ENCODE measurements at regions not wholly inside any gene's neighbourhood (a gene's known extent, or its start where the extent isn't known, plus 50 kb on each side); places are given as distances from the start of the nearest gene placed in this dataset.

DNA sequence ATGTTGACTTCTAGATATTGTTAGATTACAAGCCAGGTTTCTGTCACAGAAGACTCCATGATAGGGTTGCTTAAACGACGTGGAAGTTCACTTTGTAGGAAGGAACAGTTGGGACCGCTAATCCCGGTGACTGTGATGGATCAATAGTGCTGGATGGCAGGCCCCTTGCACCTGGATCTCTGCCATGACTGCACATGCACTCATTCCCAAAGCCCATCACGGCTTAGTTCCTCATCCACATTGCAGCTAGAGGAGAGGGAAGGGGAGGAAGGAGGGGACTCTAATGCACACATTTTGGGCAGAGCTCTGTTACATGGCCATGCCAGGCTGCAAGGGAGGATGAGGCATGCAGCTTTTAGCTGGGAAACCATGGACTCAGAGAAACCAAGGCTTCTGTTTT lies 773.7 kb upstream of the RAB6C start (continued):
- TF ChIP-seq CBX5 (CRISPR knock-in tag; IDR thresholded peaks at IDR 0.05; ENCODE audit: borderline replicate concordance): no peak
- TF ChIP-seq, protein P1, sequence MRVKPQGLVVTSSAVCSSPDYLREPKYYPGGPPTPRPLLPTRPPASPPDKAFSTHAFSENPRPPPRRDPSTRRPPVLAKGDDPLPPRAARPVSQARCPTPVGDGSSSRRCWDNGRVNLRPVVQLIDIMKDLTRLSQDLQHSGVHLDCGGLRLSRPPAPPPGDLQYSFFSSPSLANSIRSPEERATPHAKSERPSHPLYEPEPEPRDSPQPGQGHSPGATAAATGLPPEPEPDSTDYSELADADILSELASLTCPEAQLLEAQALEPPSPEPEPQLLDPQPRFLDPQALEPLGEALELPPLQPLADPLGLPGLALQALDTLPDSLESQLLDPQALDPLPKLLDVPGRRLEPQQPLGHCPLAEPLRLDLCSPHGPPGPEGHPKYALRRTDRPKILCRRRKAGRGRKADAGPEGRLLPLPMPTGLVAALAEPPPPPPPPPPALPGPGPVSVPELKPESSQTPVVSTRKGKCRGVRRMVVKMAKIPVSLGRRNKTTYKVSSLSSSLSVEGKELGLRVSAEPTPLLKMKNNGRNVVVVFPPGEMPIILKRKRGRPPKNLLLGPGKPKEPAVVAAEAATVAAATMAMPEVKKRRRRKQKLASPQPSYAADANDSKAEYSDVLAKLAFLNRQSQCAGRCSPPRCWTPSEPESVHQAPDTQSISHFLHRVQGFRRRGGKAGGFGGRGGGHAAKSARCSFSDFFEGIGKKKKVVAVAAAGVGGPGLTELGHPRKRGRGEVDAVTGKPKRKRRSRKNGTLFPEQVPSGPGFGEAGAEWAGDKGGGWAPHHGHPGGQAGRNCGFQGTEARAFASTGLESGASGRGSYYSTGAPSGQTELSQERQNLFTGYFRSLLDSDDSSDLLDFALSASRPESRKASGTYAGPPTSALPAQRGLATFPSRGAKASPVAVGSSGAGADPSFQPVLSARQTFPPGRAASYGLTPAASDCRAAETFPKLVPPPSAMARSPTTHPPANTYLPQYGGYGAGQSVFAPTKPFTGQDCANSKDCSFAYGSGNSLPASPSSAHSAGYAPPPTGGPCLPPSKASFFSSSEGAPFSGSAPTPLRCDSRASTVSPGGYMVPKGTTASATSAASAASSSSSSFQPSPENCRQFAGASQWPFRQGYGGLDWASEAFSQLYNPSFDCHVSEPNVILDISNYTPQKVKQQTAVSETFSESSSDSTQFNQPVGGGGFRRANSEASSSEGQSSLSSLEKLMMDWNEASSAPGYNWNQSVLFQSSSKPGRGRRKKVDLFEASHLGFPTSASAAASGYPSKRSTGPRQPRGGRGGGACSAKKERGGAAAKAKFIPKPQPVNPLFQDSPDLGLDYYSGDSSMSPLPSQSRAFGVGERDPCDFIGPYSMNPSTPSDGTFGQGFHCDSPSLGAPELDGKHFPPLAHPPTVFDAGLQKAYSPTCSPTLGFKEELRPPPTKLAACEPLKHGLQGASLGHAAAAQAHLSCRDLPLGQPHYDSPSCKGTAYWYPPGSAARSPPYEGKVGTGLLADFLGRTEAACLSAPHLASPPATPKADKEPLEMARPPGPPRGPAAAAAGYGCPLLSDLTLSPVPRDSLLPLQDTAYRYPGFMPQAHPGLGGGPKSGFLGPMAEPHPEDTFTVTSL (CRISPR knock-in tag; IDR thresholded peaks at IDR 0.05; ENCODE audit: borderline replicate concordance): no peak
- no peak for TF ChIP-seq SUZ12 (IDR thresholded peaks at IDR 0.05; ENCODE audit: low read depth, low read length)
- TF ChIP-seq ZNF143 (CRISPR knock-in tag; IDR thresholded peaks at IDR 0.05): no peak
- TF ChIP-seq, protein P2, sequence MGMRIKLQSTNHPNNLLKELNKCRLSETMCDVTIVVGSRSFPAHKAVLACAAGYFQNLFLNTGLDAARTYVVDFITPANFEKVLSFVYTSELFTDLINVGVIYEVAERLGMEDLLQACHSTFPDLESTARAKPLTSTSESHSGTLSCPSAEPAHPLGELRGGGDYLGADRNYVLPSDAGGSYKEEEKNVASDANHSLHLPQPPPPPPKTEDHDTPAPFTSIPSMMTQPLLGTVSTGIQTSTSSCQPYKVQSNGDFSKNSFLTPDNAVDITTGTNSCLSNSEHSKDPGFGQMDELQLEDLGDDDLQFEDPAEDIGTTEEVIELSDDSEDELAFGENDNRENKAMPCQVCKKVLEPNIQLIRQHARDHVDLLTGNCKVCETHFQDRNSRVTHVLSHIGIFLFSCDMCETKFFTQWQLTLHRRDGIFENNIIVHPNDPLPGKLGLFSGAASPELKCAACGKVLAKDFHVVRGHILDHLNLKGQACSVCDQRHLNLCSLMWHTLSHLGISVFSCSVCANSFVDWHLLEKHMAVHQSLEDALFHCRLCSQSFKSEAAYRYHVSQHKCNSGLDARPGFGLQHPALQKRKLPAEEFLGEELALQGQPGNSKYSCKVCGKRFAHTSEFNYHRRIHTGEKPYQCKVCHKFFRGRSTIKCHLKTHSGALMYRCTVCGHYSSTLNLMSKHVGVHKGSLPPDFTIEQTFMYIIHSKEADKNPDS (CRISPR knock-in tag; IDR thresholded peaks at IDR 0.05): no peak
- TF ChIP-seq NFKB2 (CRISPR knock-in tag; IDR thresholded peaks at IDR 0.05; ENCODE audit: borderline replicate concordance): no peak
